DND-41 (cell line): ENCODE measurements at regions not wholly inside any gene's neighbourhood (a gene's known extent, or its start where the extent isn't known, plus 50 kb on each side); places are given as distances from the start of the nearest gene placed in this dataset.

ENCODE experiments used
- EZH2 ChIP-seq: IDR thresholded peaks from 3 replicates; pipeline ENCODE4 v1.6.1; 2012; ENCODE audit warnings: borderline replicate concordance, low read depth, mild to moderate bottlenecking, moderate library complexity, low read length, inconsistent platforms; ENCODE audit not compliant: severe bottlenecking
- TF ChIP-seq, protein P1 (sequence below): IDR thresholded peaks from 2 replicates; pipeline ENCODE4 v1.5.1; 2012; ENCODE audit warnings: borderline replicate concordance, low read length, moderate library complexity, mild to moderate bottlenecking; ENCODE audit not compliant: poor library complexity, severe bottlenecking; ENCODE audit errors: extremely low read depth

DNA sequence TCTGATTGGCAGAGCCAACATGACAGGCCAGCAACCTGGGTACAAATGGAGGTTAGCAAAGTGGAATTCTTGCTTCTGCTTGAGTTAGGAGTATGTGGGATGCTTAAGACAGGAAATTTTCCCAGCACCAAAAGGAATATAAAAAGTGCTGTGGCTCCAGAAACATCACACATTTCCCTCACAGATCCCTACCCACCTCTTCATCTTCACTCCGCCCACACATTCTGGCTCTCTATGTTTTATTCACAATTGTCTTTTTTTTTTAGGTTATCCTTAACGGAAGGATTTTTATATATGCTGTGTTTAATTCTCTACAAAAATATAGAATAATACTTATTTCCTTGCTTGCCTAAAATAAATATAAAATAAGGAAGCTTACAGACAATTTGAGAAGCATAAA lies 563.3 kb upstream of the HS3ST5 start:
- TF ChIP-seq, protein P1, sequence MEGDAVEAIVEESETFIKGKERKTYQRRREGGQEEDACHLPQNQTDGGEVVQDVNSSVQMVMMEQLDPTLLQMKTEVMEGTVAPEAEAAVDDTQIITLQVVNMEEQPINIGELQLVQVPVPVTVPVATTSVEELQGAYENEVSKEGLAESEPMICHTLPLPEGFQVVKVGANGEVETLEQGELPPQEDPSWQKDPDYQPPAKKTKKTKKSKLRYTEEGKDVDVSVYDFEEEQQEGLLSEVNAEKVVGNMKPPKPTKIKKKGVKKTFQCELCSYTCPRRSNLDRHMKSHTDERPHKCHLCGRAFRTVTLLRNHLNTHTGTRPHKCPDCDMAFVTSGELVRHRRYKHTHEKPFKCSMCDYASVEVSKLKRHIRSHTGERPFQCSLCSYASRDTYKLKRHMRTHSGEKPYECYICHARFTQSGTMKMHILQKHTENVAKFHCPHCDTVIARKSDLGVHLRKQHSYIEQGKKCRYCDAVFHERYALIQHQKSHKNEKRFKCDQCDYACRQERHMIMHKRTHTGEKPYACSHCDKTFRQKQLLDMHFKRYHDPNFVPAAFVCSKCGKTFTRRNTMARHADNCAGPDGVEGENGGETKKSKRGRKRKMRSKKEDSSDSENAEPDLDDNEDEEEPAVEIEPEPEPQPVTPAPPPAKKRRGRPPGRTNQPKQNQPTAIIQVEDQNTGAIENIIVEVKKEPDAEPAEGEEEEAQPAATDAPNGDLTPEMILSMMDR, result no peak
- no peak for TF ChIP-seq EZH2
